Hematopoietic multipotent progenitor cell treated with erythropoietin and hydrocortisone succinate and interleukin-3 and kit ligand, for 4 days (in vitro differentiated cells): ENCODE measurements at regions not wholly inside any gene's neighbourhood (a gene's known extent, or its start where the extent isn't known, plus 50 kb on each side); places are given as distances from the start of the nearest gene placed in this dataset.

Experiments used
- DNase-seq: peaks from one replicate; pipeline ENCODE4 v3.0.0-alpha.2; 2015

GRCh38 chr10:35705671-35706070 is 63.6 kb upstream of the FZD8 start:
- DNase-seq = no peak

GRCh38 chr10:35705051-35705450 is 63.0 kb upstream of the FZD8 start:
- no peak for DNase-seq

- no peak for DNase-seq
These were observed 62.3 kb upstream of the FZD8 start for GRCh38 chr10:35704401-35704800.

GRCh38 chr10:35700487-35700882 is 58.4 kb upstream of the FZD8 start:
- DNase-seq = no peak

- DNase-seq = no peak
These were observed 57.9 kb upstream of the FZD8 start for GRCh38 chr10:35699848-35700486.

- no peak for DNase-seq
These were observed 54.5 kb upstream of the FZD8 start for GRCh38 chr10:35696392-35697287.

GRCh38 chr10:35693800-35694199 is 51.7 kb upstream of the FZD8 start:
- no peak for DNase-seq
